RWPE2 (cell line): ENCODE measurements at regions not wholly inside any gene's neighbourhood (a gene's known extent, or its start where the extent isn't known, plus 50 kb on each side); places are given as distances from the start of the nearest gene placed in this dataset.

Experiments
- ATAC-seq: fragments of 200-7000 bp; cut with Tn5 transposase; 3 replicates; pipeline ENCODE4 v1.9.1; 2021; ENCODE audit warnings: low read depth
- DNase-seq: peaks from one replicate; pipeline ENCODE4 v3.0.0-alpha.2; 2020; ENCODE audit warnings: low spot score
- H3K27ac ChIP-seq: fragments of 450-650 bp; 2 replicates; pipeline ENCODE4 v1.5.1; 2017; ENCODE audit warnings: mild to moderate bottlenecking; ENCODE audit not compliant: poor library complexity, severe bottlenecking
- H3K27me3 ChIP-seq: fragments of 250-450 bp; sonication (Bioruptor Pico); 2 replicates; pipeline ENCODE4 v1.5.1; 2021; ENCODE audit warnings: mild to moderate bottlenecking, moderate library complexity; ENCODE audit not compliant: insufficient read depth, poor library complexity, severe bottlenecking
- H3K36me3 ChIP-seq: fragments of 250-450 bp; sonication (Bioruptor Pico); 2 replicates; pipeline ENCODE4 v1.5.1; 2020; ENCODE audit warnings: low read depth, mild to moderate bottlenecking, moderate library complexity
- H3K4me1 ChIP-seq: fragments of 250-450 bp; sonication (Bioruptor Pico); 2 replicates; pipeline ENCODE4 v1.5.1; 2021; ENCODE audit warnings: mild to moderate bottlenecking, moderate library complexity; ENCODE audit not compliant: insufficient read depth, poor library complexity, severe bottlenecking
- H3K4me3 ChIP-seq: fragments of 250-450 bp; sonication (Bioruptor Pico); 2 replicates; pipeline ENCODE4 v1.5.1; 2021; ENCODE audit warnings: mild to moderate bottlenecking, moderate library complexity; ENCODE audit not compliant: severe bottlenecking
- H3K9me3 ChIP-seq: fragments of 250-450 bp; sonication (Bioruptor Pico); 2 replicates; pipeline ENCODE4 v1.5.1; 2021; ENCODE audit warnings: mild to moderate bottlenecking, moderate library complexity; ENCODE audit not compliant: severe bottlenecking
- CTCF ChIP-seq: fragments of 450-650 bp; IDR thresholded peaks from one replicate; pipeline ENCODE4 v1.5.1; 2017; ENCODE audit warnings: mild to moderate bottlenecking, moderate library complexity; ENCODE audit not compliant: poor library complexity, severe bottlenecking

GRCh38 chr5:57627661-57628060 lies 145.1 kb upstream of the ACTBL2 start:
- no peaks in the 10 kb centered on the region for H3K27me3 ChIP-seq
- no peak overlapping the region for H3K4me3 ChIP-seq
- ATAC-seq (no peak), DNase-seq (no peak)
- H3K36me3 ChIP-seq, result no peaks in the 10 kb centered on the region
- H3K9me3 ChIP-seq, result no peaks in the 10 kb centered on the region
- no peak overlapping the region for H3K27ac ChIP-seq
- TF ChIP-seq CTCF, result no peak
- no peaks in the 10 kb centered on the region for H3K4me1 ChIP-seq

DNA sequence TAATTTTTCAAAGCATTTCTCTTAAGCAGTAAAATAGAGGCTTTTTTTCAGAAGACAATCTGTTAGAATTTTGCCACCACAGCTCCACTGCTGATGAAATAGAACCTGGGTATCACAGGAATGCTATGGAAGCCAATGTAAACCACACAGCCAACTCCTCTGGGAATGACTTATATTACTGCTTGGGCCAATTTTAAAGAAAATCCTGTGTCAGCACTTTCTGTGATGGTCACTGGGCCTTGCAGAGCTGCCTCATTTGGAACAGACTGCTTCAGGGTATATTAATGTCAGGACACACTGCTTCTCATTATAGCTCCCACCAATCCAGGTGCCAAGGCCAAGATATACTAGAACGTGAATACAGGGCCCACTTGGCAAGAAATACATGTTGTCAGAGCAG lies 144.1 kb upstream of the ACTBL2 start:
- Histone ChIP-seq H3K27ac (no peak overlapping the region), H3K4me1 (no peaks in the 10 kb centered on the region), H3K9me3 (no peaks in the 10 kb centered on the region), H3K27me3 (no peaks in the 10 kb centered on the region), H3K36me3 (no peaks in the 10 kb centered on the region), H3K4me3 (no peak overlapping the region)
- no peak for TF ChIP-seq CTCF
- ATAC-seq, result no peak
- no peak for DNase-seq

DNA sequence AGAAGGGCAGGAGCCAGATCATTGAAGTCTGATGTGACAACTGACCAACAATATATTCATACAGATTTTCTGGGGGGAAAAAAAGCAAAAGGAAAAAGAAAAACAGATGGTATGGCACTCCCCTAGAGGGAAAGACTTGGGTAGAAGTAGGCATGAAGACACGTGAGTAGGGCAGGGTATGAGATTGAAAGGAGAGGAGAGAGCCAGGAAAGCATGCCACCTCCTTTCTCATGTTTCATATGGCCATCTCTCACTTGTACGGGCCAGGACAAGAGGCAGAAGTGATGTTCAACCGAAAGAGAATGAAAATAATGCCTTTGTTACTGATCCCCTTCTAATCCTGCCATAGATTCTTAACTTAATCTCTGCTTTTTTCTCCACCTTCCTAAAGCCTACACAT lies 139.0 kb upstream of the ACTBL2 start:
- no peaks in the 10 kb centered on the region for H3K27me3 ChIP-seq
- no peak for ATAC-seq

GRCh38 chr5:57618767-57619381 lies 136.3 kb upstream of the ACTBL2 start:
- Histone ChIP-seq H3K4me1 (no peaks in the 10 kb centered on the region), H3K27me3 (no peaks in the 10 kb centered on the region), H3K36me3 (no peaks in the 10 kb centered on the region), H3K27ac (no peak overlapping the region), H3K4me3 (no peak overlapping the region), H3K9me3 (no peaks in the 10 kb centered on the region)
- ATAC-seq (no peak), DNase-seq (no peak)
- no peak for TF ChIP-seq CTCF

More for the DNA sequence above, 139.0 kb upstream of the ACTBL2 start:
- Histone ChIP-seq H3K4me3 (no peak overlapping the region), H3K36me3 (no peaks in the 10 kb centered on the region), H3K9me3 (no peaks in the 10 kb centered on the region), H3K27ac (no peak overlapping the region), H3K4me1 (no peaks in the 10 kb centered on the region)
- TF ChIP-seq CTCF, result no peak
- no peak for DNase-seq

DNA sequence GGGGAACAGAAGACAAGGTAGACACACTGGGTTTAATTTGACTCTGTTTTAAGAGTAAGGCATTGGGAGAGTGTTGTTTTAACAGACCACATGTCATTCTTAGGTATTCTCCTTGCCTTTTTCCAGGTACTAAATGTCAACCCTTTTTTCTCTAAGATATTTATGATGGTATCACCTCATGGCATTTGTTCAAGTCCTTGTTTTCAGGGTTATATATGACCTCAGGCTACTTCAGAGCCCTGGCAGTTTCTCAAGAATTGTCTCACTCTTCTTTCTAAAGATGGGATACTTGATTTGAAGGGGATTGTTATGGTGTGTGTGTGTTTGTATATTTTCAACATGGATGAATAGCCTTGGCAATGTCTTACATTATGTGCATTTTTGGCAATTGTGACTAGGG lies 131.1 kb upstream of the ACTBL2 start:
- Histone ChIP-seq H3K27me3 (no peaks in the 10 kb centered on the region), H3K4me3 (no peak overlapping the region), H3K27ac (no peak overlapping the region), H3K36me3 (no peaks in the 10 kb centered on the region), H3K4me1 (no peaks in the 10 kb centered on the region), H3K9me3 (no peaks in the 10 kb centered on the region)
- DNase-seq, result no peak
- no peak for ATAC-seq
- no peak for TF ChIP-seq CTCF
